Midbrain (tissue), 1 donor: ENCODE measurements at regions not wholly inside any gene's neighbourhood (a gene's known extent, or its start where the extent isn't known, plus 50 kb on each side); places are given as distances from the start of the nearest gene placed in this dataset.
"Not testable (repeated sequence)": the region's sequence is repeated elsewhere in the genome, so short reads cannot be mapped to it uniquely, and the experiment has no call there.

Experiments
- DNase-seq: peaks from one replicate; lab custom pipeline; 2025; lab: John Stamatoyannopoulos, UW

DNA sequence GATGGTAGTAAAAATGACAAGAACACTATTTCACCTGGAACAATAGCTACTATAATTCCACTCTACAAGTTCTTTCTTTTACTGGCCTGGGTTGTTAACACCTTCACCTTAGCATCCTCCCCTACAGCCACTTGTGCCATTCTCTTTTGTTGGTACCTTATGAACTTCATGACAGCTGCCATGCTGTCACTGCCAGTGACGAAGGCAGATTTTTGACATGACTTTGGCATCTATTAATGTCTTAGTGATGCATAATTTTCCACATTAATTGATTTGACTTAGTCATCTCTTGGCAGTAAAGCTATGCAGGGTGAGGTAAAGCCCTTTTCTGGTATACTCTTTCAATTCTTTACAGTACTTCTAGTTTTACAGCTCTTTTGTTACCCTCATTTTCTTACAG, 207.9 kb downstream of the TANC2 start:
- DNase-seq: no peak

DNA sequence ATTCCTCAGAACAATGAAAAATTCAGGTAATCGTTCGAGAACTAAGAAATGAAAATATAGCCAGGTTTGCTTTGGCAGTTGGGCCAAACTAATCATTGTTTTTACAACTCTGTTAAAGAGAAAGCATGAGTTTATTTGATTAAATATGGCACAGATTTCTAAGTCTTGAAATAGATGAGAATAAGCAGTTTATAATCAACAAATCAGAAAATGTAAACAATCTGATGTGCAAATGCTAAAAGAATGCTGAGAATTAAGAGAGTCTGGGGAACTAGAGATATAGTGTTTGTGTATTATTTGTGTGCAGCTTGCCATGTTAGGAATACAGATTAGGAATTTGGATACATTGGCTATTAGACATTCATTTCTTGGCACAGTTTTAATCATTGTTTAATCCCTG, 212.5 kb downstream of the TANC2 start:
- DNase-seq: no peak

GRCh38 chr17:63181856-63182255, 215.8 kb downstream of the TANC2 start:
- DNase-seq: no peak

DNA sequence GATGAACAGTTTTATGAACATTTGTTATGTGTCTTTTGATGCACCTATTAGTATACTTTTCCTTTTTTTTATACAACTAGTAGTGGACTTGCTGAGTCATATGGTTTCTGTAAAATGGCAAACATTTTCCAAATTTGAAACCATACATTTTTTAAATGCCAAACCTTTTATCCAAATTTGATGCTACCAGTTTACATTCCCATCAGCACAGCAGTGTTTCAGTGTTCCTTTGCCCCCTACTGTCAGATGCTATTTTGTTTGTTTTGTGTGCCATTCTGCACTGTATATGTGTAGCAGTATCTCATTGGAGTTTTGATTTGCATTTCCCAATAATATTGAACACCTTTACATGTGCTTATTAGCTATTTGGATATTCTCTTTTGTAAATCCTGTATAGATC, 219.4 kb downstream of the TANC2 start:
- DNase-seq: peak; percentile 3

- no peak for DNase-seq
Measured at GRCh38 chr17:63189082-63189481, 223.0 kb downstream of the TANC2 start.

DNA sequence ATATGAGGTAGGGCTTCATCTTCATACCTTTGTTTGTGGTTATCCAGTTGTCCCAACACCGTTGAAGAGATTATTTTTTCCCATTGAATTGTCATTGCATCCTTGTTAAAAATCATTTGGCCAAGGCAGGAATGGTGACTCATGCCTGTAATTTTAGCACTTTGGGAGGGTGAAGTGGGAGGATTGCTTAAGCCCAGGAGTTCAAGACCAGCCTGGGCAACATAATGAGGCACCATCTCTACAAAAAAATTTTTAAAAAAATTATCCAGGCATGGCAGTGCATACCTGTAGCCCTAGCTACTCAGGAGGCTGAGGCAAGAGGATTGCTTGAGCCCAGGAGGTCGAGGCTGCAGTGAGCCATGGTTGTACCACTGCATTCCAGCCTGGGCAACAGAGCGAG, 223.9 kb downstream of the TANC2 start:
- no peak for DNase-seq

DNA sequence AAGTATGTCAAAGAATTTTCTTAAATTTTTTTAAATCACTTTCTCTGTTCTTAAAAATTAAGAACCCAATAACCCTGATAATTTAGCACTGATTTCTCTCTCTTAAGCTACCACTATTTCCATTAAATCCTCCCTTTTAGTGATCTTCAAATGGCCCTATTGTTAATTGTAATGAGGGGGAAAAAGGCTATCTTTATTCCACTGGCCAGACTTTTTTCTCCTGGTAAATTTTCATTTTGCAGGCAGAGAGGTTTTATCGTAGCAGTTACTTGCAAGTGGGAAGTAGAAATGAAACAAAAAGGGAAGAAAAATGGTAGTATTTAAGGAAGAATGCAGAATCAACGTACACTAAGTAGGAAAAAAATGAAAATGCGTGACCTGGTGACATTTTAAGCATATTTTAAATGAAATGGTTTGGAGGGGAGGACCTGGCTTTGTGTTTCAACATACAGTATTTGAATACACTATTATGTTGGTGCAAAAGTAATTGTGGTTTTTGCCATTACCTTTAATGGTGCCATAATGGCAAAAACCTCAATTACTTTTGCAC, 224.9 kb downstream of the TANC2 start:
- peak; percentile 56 for DNase-seq

GRCh38 chr17:63191610-63192009, 225.6 kb downstream of the TANC2 start:
- peak; percentile 21 for DNase-seq

- DNase-seq: no peak
Measured at GRCh38 chr17:63193827-63194226, 227.8 kb downstream of the TANC2 start.

- DNase-seq: no peak
Measured at GRCh38 chr17:63196772-63197335, 230.8 kb downstream of the TANC2 start.

- no peak for DNase-seq
Measured at GRCh38 chr17:63203652-63204051, 237.6 kb downstream of the TANC2 start.

DNA sequence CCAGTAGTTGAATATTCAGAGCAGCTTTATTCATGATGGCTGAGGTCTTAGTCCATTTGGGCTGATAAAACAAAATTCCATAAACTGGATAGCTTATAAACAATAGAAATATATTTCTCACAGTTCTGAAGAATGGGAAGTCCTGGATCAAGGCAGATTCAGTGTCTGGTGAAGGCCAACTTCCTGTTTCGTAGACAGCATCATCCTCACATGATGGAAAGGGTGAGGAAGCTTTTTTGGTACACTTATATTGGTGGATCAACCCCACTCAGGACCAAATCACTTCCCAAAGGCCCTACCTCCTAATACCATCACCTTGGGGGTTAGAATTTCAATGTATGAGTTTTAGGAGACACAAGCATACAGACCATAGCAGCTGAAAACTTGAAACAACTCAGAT, 224.2 kb downstream of the CYB561 start:
- DNase-seq: no peak

GRCh38 chr17:63222655-63223054, 223.5 kb downstream of the CYB561 start:
- DNase-seq: no peak

GRCh38 chr17:63223212-63223911, 222.7 kb downstream of the CYB561 start:
- no peak for DNase-seq

DNA sequence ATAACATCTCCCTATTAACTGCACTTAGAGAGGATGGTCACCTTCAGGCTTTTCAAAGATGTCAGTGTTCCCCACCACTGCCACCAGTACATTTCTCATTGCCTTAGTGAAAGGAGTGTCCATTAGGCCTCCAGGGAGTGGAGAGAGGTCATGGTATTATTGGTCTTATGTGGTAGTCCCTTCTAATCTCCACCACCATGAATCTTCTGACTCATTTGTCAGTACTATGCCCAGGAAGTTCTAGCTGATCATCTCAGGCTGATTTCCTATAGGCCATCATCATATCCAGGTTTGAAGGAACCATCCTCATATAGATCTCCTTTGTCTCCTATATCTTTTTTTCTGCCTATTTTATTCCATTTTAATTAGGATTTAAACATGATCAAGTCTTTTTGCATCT, 221.5 kb downstream of the CYB561 start:
- DNase-seq: no peak

DNA sequence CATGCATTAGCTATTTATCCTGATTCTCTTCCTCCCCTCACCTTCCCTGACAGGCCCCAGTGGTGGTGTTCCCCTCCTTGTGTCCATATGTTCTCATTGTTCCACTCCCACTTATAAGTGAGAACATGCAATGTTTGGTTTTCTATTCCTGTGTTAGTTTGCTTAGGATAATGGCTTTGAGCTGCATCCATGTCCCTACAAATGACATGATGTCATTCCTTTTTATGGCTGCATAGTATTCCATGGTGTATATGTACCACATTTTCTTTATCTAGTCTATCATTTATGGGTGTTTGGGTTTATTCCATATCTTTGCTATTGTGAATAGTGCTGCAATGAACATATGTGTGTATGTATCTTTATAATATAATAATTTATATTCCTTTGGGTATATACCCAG, 219.4 kb downstream of the CYB561 start:
- DNase-seq: not testable (repeated sequence)

DNA sequence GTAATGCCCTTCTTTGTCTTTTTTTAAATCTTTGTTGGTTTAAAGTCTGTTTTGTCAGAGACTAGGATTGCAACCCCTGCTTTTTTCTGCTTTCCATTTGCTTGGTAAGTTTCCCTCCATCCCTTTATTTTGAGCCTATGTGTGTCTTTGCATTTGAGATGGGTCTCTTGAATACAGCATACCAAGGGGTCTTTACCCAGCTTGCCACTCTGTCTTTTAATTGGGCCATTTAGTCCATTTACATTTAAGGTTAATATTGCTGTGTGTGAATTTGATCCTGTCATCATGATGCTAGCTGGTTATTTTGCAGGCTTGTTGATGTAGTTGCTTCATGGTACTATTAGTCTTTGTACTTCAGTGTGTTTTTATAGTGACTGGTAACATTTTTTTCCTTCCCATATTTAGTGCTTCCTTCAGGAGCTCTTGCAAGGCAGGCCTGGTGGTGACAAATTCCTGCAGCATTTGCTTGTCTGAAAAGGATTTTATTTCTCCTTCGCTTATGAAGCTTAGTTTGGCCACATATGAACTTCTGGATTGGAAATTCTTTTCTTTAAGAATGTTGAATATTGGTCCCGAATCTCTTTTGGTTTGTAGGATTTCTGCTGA, 215.0 kb downstream of the CYB561 start:
- not testable (repeated sequence) for DNase-seq

- no peak for DNase-seq
Measured at GRCh38 chr17:63232565-63233310, 213.4 kb downstream of the CYB561 start.

- peak; percentile 5 for DNase-seq
Measured at GRCh38 chr17:63240106-63240505, 206.0 kb downstream of the CYB561 start.

- DNase-seq: no peak
Measured at GRCh38 chr17:63246344-63246743, 199.8 kb downstream of the CYB561 start.

DNA sequence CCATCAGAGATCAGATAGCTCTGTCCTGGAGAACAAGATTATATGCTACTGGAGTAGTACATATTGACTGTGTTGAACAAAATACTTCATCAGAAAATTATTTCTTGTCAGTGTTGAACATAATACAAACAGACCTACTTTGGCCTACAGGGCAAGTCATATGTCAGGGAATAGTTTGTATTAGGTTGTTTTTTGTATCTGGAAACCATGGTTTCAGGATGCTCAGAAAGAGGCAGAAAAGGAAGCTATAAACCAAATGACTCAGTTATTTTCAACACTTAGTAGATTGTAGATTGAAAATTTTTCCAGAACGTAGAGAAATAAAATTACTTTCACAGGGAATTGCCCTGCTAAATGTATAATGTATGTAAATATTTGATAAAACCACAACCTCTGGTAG, 198.4 kb downstream of the CYB561 start:
- DNase-seq: no peak

- no peak for DNase-seq
Measured at GRCh38 chr17:63249256-63250004, 196.7 kb downstream of the CYB561 start.
